A549 (cell line): ENCODE measurements at regions not wholly inside any gene's neighbourhood (a gene's known extent, or its start where the extent isn't known, plus 50 kb on each side); places are given as distances from the start of the nearest gene placed in this dataset.

ENCODE experiments used
- ATAC-seq, 2 experiments: fragments of 200-7000 bp in 1 of 2; fragments of >200 bp in 1 of 2; cut with Nextera tagmentation in 1 of 2; cut with Tn5 transposase in 1 of 2; 3 replicates each; pipeline versions ENCODE4 v1.8.0 to v1.9.1; 2018 to 2020; ENCODE audit warnings: mild to moderate bottlenecking in 1 of 2, moderate library complexity in 1 of 2
- CTCF ChIA-PET: fragments of 300-600 bp; sonication (Branson Sonifier 250); formaldehyde crosslinking; extraction: SDS; loops from one replicate; lab custom pipeline; 2021; ENCODE audit warnings: antibody characterized with exemption, inconsistent platforms; lab: Yijun Ruan, JAX
- POLR2A ChIA-PET: fragments of 350-600 bp; formaldehyde crosslinking; extraction: SDS; loops from one replicate; lab custom pipeline; 2021; ENCODE audit warnings: antibody characterized with exemption, inconsistent platforms; lab: Yijun Ruan, JAX
- DNase-seq, 2 experiments: peaks; one replicate each; pipeline versions ENCODE4 v3.0.0 to v3.0.0-alpha.2; 2011 to 2016; ENCODE audit warnings: low read depth in 1 of 2, low spot score in 1 of 2
- FAIRE-seq: peaks from 2 replicates; lab custom pipeline; 2011; peaks lifted over from hg19 to GRCh38; lab: Jason Lieb, UNC
- H3K27ac ChIP-seq, 2 experiments: fragments of >200 bp; sonication (Bioruptor Twin); formaldehyde crosslinking; 3 replicates each; pipeline ENCODE4 v1.5.1; 2016 to 2017
- H3K4me1 ChIP-seq: fragments of >200 bp; sonication (Bioruptor Twin); formaldehyde crosslinking; 3 replicates; pipeline ENCODE4 v1.6.1; 2016
- H3K4me2 ChIP-seq: fragments of >200 bp; sonication (Bioruptor Twin); formaldehyde crosslinking; 3 replicates; pipeline ENCODE4 v1.6.1; 2016
- H3K4me3 ChIP-seq: fragments of >200 bp; sonication (Bioruptor Twin); formaldehyde crosslinking; 3 replicates; pipeline ENCODE4 v1.5.1; 2016
- H3K9me3 ChIP-seq: fragments of >200 bp; sonication (Bioruptor Twin); formaldehyde crosslinking; 3 replicates; pipeline ENCODE4 v1.6.1; 2016
- CBX2 ChIP-seq: fragments of 200-600 bp; sonication (generic); IDR thresholded peaks from 2 replicates; pipeline ENCODE4 v1.6.1; 2016; ENCODE audit warnings: low read depth, mild to moderate bottlenecking, borderline replicate concordance
- CBX8 ChIP-seq: fragments of 200-600 bp; sonication (generic); IDR thresholded peaks from 2 replicates; pipeline ENCODE4 v1.6.1; 2016
- CEBPB ChIP-seq, 2 experiments: fragments of >200 bp in 1 of 2; sonication (Bioruptor Twin) in 1 of 2; formaldehyde crosslinking in 1 of 2; IDR thresholded peaks; 2 replicates each; pipeline ENCODE4 v1.6.1; 2012 to 2016
- CHD2 ChIP-seq: fragments of 150-350 bp; IDR thresholded peaks from 2 replicates; pipeline ENCODE4 v1.6.1; 2014; ENCODE audit warnings: low read length; ENCODE audit not compliant: partially characterized antibody
- EHMT2 ChIP-seq: fragments of 200-600 bp; sonication (generic); IDR thresholded peaks from 2 replicates; pipeline ENCODE4 v1.6.1; 2016; ENCODE audit warnings: antibody characterized with exemption, low read depth, mild to moderate bottlenecking, moderate library complexity
- FOSB ChIP-seq: fragments of 250-450 bp; sonication (Bioruptor Pico); IDR thresholded peaks from 2 replicates; pipeline ENCODE4 v1.5.0; 2020; ENCODE audit warnings: mild to moderate bottlenecking, moderate library complexity
- FOXS1 ChIP-seq: fragments of 250-450 bp; sonication (Bioruptor Pico); IDR thresholded peaks from 2 replicates; pipeline ENCODE4 v1.5.0; 2020; ENCODE audit warnings: mild to moderate bottlenecking, moderate library complexity
- HDAC2 ChIP-seq: fragments of 200-600 bp; sonication (generic); IDR thresholded peaks from 2 replicates; pipeline ENCODE4 v1.6.1; 2016
- HOXB13 ChIP-seq: fragments of 250-450 bp; sonication (Bioruptor Pico); IDR thresholded peaks from 2 replicates; pipeline ENCODE4 v1.5.0; 2020; ENCODE audit warnings: low read depth, mild to moderate bottlenecking, moderate library complexity
- JUN ChIP-seq, 2 experiments: fragments of >200 bp; sonication (Bioruptor Twin); formaldehyde crosslinking; IDR thresholded peaks; 2 replicates in 1 of 2; 3 replicates in 1 of 2; pipeline ENCODE4 v1.6.1; 2016 to 2017
- KDM1A ChIP-seq: fragments of 200-600 bp; sonication (generic); IDR thresholded peaks from 2 replicates; pipeline ENCODE4 v1.6.1; 2016; ENCODE audit warnings: low read depth, mild to moderate bottlenecking
- KDM5A ChIP-seq: fragments of 200-600 bp; sonication (generic); IDR thresholded peaks from 2 replicates; pipeline ENCODE4 v1.6.1; 2016; ENCODE audit warnings: antibody characterized with exemption, mild to moderate bottlenecking
- NR3C1 ChIP-seq: fragments of >200 bp; sonication (Bioruptor Twin); formaldehyde crosslinking; IDR thresholded peaks from 3 replicates; pipeline ENCODE4 v1.6.1; 2017
- POLR2A ChIP-seq: IDR thresholded peaks from 2 replicates; pipeline ENCODE4 v1.6.1; 2012; ENCODE audit warnings: mild to moderate bottlenecking, low read length
- POLR2AphosphoS2 ChIP-seq: conservative IDR thresholded peaks from 2 replicates; pipeline ENCODE4 v1.6.1; 2012; ENCODE audit warnings: low read length, improper control_type of control experiment, inconsistent platforms
- RARB ChIP-seq: fragments of 250-450 bp; sonication (Bioruptor Pico); IDR thresholded peaks from 2 replicates; pipeline ENCODE4 v1.8.0; 2021; ENCODE audit warnings: mild to moderate bottlenecking, moderate library complexity
- SREBF2 ChIP-seq: fragments of 450-650 bp; IDR thresholded peaks from 2 replicates; pipeline ENCODE4 v1.6.1; 2014; ENCODE audit warnings: mild to moderate bottlenecking, moderate library complexity
- ZC3H11A ChIP-seq: fragments of 450-650 bp; IDR thresholded peaks from 2 replicates; pipeline ENCODE4 v1.6.1; 2014; ENCODE audit warnings: antibody characterized with exemption, mild to moderate bottlenecking
- WGBS: methylation state at CpG from one replicate; pipeline ENCODE4 v1.1.6; 2017; ENCODE audit errors: missing lambda C conversion rate; 5-methylcytosine and 5-hydroxymethylcytosine counted together
- TF ChIP-seq, protein P1 (sequence below): IDR thresholded peaks from 2 replicates; pipeline ENCODE4 v1.6.1; 2012; ENCODE audit warnings: low read depth, borderline replicate concordance
- TF ChIP-seq, protein P2 (sequence below): IDR thresholded peaks from 2 replicates; pipeline ENCODE4 v1.6.1; 2012
- TF ChIP-seq, protein P3 (sequence below): fragments of 150-350 bp; IDR thresholded peaks from 2 replicates; pipeline ENCODE4 v1.6.1; 2014; ENCODE audit warnings: low read depth, mild to moderate bottlenecking, low read length
- TF ChIP-seq, protein P4 (sequence below): fragments of 450-650 bp; IDR thresholded peaks from 2 replicates; pipeline ENCODE4 v1.6.1; 2014; ENCODE audit warnings: antibody characterized with exemption
- TF ChIP-seq, protein P5 (sequence below): fragments of >200 bp; sonication (Bioruptor Twin); formaldehyde crosslinking; IDR thresholded peaks from 3 replicates; pipeline ENCODE4 v1.5.1; 2016
- TF ChIP-seq, protein P6 (sequence below): fragments of 200-600 bp; sonication (generic); IDR thresholded peaks from 2 replicates; pipeline ENCODE4 v1.6.1; 2016; ENCODE audit warnings: antibody characterized with exemption, mild to moderate bottlenecking, moderate library complexity

DNA sequence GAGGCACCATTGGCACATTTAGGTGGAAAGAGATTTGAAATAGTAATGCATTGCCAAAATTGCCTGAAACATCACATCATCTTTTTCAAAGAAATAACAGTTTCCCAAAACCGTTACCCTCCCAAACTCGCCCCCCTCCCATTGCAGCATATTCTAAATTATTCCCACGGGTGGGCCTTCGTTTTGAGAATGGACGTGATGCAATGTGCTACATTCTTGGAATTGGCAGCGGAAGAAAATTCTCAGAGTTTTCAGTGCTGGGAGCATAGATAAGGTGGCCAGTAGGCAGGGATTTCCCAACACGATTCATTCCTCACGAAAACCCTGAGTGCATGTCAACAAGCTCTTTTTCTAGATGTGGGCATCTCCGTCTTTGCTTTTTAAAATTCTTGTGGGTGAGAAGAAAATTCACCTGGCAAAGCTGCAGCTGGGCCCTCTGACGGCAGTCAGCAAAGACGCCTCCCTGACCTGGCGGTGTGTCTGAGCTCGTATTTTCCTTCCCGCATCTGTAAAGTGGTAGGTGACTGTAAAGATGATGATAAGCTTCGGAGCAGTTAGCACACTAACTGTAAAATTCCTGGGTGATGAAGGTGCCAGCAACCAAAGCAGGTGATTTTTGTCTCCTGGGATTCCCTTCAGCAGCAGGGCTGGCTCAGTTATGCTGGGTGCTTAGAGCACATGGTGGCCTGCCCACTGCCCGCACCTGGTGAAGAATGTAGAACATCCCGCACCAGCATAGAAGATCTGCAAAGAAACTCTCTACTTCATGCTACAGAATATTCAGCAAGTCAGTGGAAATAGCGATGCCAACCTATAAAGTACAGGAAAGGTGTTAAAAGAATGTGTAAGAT is 141.9 kb upstream of the KLF6 start:
- Histone ChIP-seq H3K4me1 (no peaks in the 10 kb centered on the region), H3K4me2 (no peak overlapping the region), H3K9me3 (peaks cover 6% of the 10 kb centered on the region; the same call in 2 of the 3 replicates), H3K4me3 (no peak overlapping the region), H3K27ac (no peak overlapping the region)
- FAIRE-seq (no peak), DNase-seq (no peak), ATAC-seq (no peak)
- POLR2A ChIA-PET: no interaction called here
- WGBS: 69% methylated on average over 18 of the region's 18 CpGs
- CTCF ChIA-PET: no interaction called here
- TF ChIP-seq SREBF2 (no peak), ZC3H11A (no peak), RARB (CRISPR knock-in tag) (no peak), EHMT2 (no peak), FOSB (CRISPR knock-in tag) (no peak), HDAC2 (no peak)
- TF ChIP-seq, protein P1, sequence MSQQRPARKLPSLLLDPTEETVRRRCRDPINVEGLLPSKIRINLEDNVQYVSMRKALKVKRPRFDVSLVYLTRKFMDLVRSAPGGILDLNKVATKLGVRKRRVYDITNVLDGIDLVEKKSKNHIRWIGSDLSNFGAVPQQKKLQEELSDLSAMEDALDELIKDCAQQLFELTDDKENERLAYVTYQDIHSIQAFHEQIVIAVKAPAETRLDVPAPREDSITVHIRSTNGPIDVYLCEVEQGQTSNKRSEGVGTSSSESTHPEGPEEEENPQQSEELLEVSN: no peak
- TF ChIP-seq, all 56 proteins: peak for 0

DNA sequence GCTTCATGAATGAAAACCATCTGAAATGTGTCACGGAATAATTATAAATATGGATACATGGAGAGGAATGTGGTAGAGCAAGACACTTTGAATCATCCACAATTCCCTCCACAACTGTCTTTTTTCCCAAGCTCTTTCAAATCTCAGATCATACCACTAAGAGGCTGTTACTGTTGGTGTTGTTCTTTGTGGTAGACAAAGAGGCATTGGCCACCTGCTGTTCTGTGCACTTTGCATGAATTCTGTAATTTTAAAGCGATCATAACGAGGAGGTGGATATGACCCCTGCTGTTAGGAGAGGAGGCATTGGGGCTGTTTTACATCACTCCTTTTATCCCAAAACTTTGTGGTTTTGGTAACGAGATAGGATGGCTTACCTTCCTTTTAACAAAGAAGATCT is 141.2 kb upstream of the KLF6 start:
- Histone ChIP-seq H3K4me3 (no peak overlapping the region), H3K9me3 (peaks cover 6% of the 10 kb centered on the region; the same call in 2 of the 3 replicates), H3K27ac (no peak overlapping the region), H3K4me1 (no peaks in the 10 kb centered on the region), H3K4me2 (no peak overlapping the region)
- 83% methylated on average over 4 of the region's 4 CpGs for WGBS
- TF ChIP-seq, protein P2, sequence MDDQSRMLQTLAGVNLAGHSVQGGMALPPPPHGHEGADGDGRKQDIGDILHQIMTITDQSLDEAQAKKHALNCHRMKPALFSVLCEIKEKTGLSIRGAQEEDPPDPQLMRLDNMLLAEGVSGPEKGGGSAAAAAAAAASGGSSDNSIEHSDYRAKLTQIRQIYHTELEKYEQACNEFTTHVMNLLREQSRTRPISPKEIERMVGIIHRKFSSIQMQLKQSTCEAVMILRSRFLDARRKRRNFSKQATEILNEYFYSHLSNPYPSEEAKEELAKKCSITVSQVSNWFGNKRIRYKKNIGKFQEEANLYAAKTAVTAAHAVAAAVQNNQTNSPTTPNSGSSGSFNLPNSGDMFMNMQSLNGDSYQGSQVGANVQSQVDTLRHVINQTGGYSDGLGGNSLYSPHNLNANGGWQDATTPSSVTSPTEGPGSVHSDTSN: no peak
- TF ChIP-seq CEBPB (IDR thresholded peaks at IDR 0.05) (no peak), CHD2 (no peak), CBX8 (no peak), HOXB13 (no peak), JUN (IDR thresholded peaks at IDR 0.05) (no peak), CBX2 (no peak), NR3C1 (no peak), POLR2A (no peak), KDM5A (no peak), POLR2AphosphoS2 (no peak), KDM1A (no peak), FOXS1 (CRISPR knock-in tag) (no peak)
- TF ChIP-seq, protein P3, sequence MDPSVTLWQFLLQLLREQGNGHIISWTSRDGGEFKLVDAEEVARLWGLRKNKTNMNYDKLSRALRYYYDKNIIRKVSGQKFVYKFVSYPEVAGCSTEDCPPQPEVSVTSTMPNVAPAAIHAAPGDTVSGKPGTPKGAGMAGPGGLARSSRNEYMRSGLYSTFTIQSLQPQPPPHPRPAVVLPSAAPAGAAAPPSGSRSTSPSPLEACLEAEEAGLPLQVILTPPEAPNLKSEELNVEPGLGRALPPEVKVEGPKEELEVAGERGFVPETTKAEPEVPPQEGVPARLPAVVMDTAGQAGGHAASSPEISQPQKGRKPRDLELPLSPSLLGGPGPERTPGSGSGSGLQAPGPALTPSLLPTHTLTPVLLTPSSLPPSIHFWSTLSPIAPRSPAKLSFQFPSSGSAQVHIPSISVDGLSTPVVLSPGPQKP: no peak
- TF ChIP-seq, protein P1: no peak
- TF ChIP-seq, protein P4, sequence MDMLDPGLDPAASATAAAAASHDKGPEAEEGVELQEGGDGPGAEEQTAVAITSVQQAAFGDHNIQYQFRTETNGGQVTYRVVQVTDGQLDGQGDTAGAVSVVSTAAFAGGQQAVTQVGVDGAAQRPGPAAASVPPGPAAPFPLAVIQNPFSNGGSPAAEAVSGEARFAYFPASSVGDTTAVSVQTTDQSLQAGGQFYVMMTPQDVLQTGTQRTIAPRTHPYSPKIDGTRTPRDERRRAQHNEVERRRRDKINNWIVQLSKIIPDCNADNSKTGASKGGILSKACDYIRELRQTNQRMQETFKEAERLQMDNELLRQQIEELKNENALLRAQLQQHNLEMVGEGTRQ: no peak
- TF ChIP-seq, protein P5, sequence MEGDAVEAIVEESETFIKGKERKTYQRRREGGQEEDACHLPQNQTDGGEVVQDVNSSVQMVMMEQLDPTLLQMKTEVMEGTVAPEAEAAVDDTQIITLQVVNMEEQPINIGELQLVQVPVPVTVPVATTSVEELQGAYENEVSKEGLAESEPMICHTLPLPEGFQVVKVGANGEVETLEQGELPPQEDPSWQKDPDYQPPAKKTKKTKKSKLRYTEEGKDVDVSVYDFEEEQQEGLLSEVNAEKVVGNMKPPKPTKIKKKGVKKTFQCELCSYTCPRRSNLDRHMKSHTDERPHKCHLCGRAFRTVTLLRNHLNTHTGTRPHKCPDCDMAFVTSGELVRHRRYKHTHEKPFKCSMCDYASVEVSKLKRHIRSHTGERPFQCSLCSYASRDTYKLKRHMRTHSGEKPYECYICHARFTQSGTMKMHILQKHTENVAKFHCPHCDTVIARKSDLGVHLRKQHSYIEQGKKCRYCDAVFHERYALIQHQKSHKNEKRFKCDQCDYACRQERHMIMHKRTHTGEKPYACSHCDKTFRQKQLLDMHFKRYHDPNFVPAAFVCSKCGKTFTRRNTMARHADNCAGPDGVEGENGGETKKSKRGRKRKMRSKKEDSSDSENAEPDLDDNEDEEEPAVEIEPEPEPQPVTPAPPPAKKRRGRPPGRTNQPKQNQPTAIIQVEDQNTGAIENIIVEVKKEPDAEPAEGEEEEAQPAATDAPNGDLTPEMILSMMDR: no peak
- TF ChIP-seq, protein P6, sequence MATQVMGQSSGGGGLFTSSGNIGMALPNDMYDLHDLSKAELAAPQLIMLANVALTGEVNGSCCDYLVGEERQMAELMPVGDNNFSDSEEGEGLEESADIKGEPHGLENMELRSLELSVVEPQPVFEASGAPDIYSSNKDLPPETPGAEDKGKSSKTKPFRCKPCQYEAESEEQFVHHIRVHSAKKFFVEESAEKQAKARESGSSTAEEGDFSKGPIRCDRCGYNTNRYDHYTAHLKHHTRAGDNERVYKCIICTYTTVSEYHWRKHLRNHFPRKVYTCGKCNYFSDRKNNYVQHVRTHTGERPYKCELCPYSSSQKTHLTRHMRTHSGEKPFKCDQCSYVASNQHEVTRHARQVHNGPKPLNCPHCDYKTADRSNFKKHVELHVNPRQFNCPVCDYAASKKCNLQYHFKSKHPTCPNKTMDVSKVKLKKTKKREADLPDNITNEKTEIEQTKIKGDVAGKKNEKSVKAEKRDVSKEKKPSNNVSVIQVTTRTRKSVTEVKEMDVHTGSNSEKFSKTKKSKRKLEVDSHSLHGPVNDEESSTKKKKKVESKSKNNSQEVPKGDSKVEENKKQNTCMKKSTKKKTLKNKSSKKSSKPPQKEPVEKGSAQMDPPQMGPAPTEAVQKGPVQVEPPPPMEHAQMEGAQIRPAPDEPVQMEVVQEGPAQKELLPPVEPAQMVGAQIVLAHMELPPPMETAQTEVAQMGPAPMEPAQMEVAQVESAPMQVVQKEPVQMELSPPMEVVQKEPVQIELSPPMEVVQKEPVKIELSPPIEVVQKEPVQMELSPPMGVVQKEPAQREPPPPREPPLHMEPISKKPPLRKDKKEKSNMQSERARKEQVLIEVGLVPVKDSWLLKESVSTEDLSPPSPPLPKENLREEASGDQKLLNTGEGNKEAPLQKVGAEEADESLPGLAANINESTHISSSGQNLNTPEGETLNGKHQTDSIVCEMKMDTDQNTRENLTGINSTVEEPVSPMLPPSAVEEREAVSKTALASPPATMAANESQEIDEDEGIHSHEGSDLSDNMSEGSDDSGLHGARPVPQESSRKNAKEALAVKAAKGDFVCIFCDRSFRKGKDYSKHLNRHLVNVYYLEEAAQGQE: no peak
- FAIRE-seq (no peak), DNase-seq (no peak), ATAC-seq (no peak)
- CTCF ChIA-PET: no interaction called here
- POLR2A ChIA-PET: no interaction called here
